HS-5 (cell line): ENCODE measurements at regions not wholly inside any gene's neighbourhood (a gene's known extent, or its start where the extent isn't known, plus 50 kb on each side); places are given as distances from the start of the nearest gene placed in this dataset.

Experiments used
- DNase-seq: peaks from one replicate; pipeline ENCODE4 v3.0.0-alpha.2; 2012; ENCODE audit warnings: low read depth

- DNase-seq: no peak
Observed at GRCh38 chr11:116162086-116162885, 610.5 kb downstream of the BUD13 start.

- DNase-seq: no peak
Observed at GRCh38 chr11:116148645-116149044, 624.1 kb downstream of the BUD13 start.

GRCh38 chr11:116148056-116148455 lies 624.7 kb downstream of the BUD13 start:
- no peak for DNase-seq

- DNase-seq: no peak
Observed at GRCh38 chr11:116145187-116145865, 627.5 kb downstream of the BUD13 start.

- no peak for DNase-seq
Observed at GRCh38 chr11:116144387-116144958, 628.3 kb downstream of the BUD13 start.

- no peak for DNase-seq
Observed at GRCh38 chr11:116138280-116138679, 634.1 kb upstream of the CADM1 start.

- no peak for DNase-seq
Observed at GRCh38 chr11:116137753-116138152, 633.5 kb upstream of the CADM1 start.

- DNase-seq: no peak
Observed at GRCh38 chr11:116136987-116137674, 632.9 kb upstream of the CADM1 start.

GRCh38 chr11:116135891-116136290 lies 631.7 kb upstream of the CADM1 start:
- no peak for DNase-seq

- no peak for DNase-seq
Observed at GRCh38 chr11:116134450-116134849, 630.2 kb upstream of the CADM1 start.

- DNase-seq: no peak
Observed at GRCh38 chr11:116132273-116132978, 628.2 kb upstream of the CADM1 start.

GRCh38 chr11:116130122-116130521 lies 625.9 kb upstream of the CADM1 start:
- no peak for DNase-seq

GRCh38 chr11:116129456-116129855 lies 625.2 kb upstream of the CADM1 start:
- DNase-seq: no peak

- DNase-seq: no peak
Observed at GRCh38 chr11:116126562-116126961, 622.3 kb upstream of the CADM1 start.

GRCh38 chr11:116124922-116125714 lies 620.9 kb upstream of the CADM1 start:
- DNase-seq: no peak

GRCh38 chr11:116123739-116124138 lies 619.5 kb upstream of the CADM1 start:
- DNase-seq: no peak

- DNase-seq: no peak
Observed at GRCh38 chr11:116122697-116123472, 618.7 kb upstream of the CADM1 start.

GRCh38 chr11:116119158-116119557 lies 614.9 kb upstream of the CADM1 start:
- no peak for DNase-seq

GRCh38 chr11:116118138-116118470 lies 613.9 kb upstream of the CADM1 start:
- DNase-seq: no peak

GRCh38 chr11:116117331-116118137 lies 613.3 kb upstream of the CADM1 start:
- DNase-seq: no peak
